GM18505 (cell line): ENCODE measurements at regions not wholly inside any gene's neighbourhood (a gene's known extent, or its start where the extent isn't known, plus 50 kb on each side); places are given as distances from the start of the nearest gene placed in this dataset.

ENCODE experiments used
- ATAC-seq: cut with Tn5 transposase; IDR thresholded peaks from one replicate; pipeline ENCODE4 v1.9.1; 2021; ENCODE audit not compliant: unreplicated experiment
- POLR2A ChIP-seq: IDR thresholded peaks from 4 replicates; pipeline ENCODE4 v1.6.1; 2011; ENCODE audit warnings: borderline replicate concordance; ENCODE audit not compliant: insufficient read depth, insufficient read length; ENCODE audit errors: extremely low read depth

GRCh38 chr1:239253032-239253431 is 133.3 kb upstream of the CHRM3 start:
- ATAC-seq: no peak
- TF ChIP-seq POLR2A: no peak

DNA sequence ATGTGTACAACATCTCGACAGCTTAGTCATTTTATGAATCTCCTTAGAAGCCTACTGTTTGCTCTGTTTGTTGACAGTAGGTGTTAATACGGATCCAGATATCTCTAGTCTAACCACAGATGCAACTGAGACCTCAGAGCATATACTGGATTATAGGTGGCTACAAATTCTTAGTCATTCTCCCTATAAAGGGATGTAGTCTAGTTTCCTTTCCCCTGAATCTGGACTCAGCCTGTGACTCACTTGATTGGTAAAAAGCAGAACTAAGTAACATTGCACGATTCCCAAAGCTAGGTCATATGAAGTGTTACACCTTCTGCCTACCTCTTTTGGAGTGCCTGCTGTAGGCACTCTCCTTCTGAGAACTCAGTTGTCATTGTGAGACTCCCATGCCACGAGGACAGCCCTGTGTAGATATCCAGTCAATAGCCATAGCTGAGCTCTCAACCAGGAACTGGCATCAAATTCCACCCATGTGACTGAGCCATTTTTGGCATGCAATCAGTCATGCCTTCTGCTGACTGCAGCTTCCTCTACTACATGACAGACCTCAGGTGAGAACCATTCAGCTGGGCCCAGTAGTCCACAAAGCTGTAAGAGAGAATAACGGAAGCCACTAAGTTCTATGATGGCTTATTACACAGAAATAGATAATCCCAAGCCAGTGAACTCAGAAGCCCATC is 135.9 kb upstream of the CHRM3 start:
- ATAC-seq: no peak
- no peak for TF ChIP-seq POLR2A

DNA sequence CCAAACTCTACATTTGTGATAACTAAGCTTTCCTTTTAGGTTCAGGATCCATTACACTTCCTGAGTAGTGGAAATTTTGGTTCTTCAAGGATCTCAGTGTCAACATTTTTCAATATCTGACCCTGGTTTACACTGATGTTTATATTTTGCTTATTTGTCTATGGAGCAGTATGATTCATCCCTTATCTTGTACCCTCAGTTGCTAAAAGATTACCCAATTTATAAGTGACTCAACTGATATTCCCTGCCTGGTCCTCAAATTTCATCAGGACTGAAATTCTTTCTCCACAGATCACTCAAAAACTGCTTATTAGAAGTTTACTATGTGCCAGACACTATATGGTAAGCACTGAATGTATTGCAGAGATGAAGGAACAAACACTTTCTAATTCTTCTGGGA is 139.1 kb upstream of the CHRM3 start:
- ATAC-seq: no peak
- TF ChIP-seq POLR2A: no peak

DNA sequence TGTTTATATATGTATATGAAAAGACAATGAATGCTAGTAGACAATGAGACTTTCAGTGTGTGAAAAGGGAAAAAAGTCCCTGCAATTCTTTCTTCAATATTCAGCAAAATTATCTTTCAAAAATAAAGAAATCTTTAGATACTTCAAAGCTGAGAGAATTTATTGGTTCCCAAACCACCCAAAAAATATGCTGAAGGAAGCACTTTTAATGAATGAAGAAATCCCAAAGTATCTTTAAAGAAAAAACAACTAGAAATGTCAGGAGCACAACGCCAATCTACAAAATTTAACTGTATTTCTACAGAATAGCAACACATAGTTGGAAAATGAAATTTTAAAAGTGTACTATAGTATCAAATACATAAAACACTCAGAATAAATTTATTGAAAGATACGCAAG is 142.3 kb upstream of the CHRM3 start:
- TF ChIP-seq POLR2A: no peak
- ATAC-seq: no peak

- ATAC-seq: no peak
- TF ChIP-seq POLR2A: no peak
Measured at GRCh38 chr1:239243006-239243405, 143.4 kb upstream of the CHRM3 start.

DNA sequence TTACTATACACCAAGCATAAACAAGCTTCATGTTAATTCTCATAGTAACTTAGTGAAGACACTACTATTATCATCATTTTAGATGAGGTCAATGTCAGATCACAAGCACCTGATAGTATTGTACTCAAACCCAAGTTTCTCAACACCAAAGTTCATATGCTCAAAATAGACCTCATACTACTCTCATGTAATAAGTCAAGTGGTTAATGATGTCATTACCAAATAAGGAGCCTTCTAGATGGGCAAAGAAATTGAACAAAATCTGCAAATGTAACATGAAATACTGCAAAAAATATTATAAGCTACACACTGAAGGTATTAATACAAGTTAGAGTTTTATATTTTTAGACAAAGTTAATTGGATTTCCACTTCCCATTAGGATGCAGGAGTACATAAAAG is 144.0 kb upstream of the CHRM3 start:
- no peak for ATAC-seq
- no peak for TF ChIP-seq POLR2A

GRCh38 chr1:239240736-239241135 is 145.6 kb upstream of the CHRM3 start:
- no peak for TF ChIP-seq POLR2A
- no peak for ATAC-seq

DNA sequence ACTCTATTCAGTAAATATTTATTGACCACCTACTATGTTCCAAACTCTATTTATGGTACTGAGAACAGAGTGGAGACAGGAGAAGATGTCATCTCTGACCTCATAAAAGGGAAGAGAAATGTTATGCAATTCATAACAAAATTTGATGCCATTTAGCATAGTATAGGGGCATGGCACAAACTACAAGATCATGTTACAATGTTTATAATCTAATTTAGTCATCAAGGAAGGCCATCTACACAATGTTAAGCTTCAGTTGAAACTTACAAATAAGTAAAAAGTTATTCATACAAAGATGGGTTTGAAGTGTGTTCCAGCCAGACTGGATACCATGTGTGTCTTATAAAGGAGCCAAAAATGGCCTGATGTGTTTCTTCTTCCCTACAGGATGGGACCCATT is 146.8 kb upstream of the CHRM3 start:
- TF ChIP-seq POLR2A: no peak
- no peak for ATAC-seq

DNA sequence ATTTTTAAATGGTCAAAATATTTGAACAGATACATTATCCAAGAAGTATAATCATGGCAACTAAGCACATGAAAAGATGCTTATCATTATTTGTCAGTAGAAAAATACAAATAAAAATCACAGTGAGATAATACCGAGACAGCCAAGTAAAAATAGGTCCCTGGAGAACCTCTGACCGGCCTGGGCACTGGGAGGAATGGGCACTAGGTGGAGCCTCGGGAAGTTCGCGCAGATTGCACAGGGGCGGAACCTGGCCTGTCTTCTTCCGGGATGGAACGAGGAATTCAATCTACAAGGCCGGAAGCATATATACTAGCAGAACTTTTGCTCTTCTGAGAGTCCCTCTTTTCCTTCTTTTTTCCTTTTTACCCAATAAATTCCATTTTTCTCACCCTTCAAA is 148.5 kb upstream of the CHRM3 start:
- no peak for TF ChIP-seq POLR2A
- ATAC-seq: no peak

DNA sequence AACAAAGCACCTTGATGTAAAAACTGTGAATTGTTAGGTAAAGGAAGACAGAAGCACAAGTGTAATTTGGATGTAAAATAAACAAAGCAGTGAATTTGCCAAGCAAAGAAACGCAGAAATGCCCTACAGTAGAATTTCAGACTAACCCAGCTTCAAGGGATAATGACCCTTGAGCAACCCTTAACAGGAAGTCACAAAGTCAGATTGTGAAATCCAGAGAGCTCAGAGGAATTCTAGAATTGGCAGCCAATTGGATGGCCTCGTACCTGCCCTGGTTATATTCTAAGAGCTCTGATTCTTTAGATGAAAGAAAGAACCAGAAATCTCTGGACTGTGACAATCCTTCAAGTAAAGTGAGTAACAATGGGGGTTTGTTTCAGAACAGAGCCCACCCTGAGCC is 152.7 kb upstream of the CHRM3 start:
- no peak for ATAC-seq

GRCh38 chr1:239232921-239233320 is 153.4 kb upstream of the CHRM3 start:
- no peak for ATAC-seq
- TF ChIP-seq POLR2A: no peak

More for the DNA sequence above, 152.7 kb upstream of the CHRM3 start:
- no peak for TF ChIP-seq POLR2A

GRCh38 chr1:239228451-239228850 is 157.9 kb upstream of the CHRM3 start:
- no peak for ATAC-seq
- TF ChIP-seq POLR2A: no peak

DNA sequence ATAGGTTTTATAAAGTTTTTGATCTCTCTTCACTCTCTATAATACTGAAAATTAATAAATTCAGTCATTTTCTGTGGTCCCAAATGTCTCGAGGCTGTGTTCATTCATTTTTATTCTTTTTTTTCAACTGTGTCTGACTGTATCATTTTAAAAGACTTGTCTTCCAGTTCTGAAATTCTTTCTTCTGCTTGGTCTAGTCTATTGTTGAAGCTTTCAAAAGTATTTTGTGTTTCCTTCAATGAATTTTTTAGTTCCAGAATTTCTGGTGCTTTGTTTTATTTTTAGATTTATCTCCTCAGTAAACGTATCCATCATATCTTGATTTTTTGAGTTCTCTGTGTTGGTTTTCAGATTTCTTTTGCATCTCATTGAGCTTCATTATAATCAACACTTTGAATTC is 161.0 kb upstream of the CHRM3 start:
- ATAC-seq: no peak
- TF ChIP-seq POLR2A: no peak

- no peak for TF ChIP-seq POLR2A
- no peak for ATAC-seq
Measured at GRCh38 chr1:239224100-239224499, 162.3 kb upstream of the CHRM3 start.

- no peak for ATAC-seq
- TF ChIP-seq POLR2A: no peak
Measured at GRCh38 chr1:239222999-239223398, 163.4 kb upstream of the CHRM3 start.

DNA sequence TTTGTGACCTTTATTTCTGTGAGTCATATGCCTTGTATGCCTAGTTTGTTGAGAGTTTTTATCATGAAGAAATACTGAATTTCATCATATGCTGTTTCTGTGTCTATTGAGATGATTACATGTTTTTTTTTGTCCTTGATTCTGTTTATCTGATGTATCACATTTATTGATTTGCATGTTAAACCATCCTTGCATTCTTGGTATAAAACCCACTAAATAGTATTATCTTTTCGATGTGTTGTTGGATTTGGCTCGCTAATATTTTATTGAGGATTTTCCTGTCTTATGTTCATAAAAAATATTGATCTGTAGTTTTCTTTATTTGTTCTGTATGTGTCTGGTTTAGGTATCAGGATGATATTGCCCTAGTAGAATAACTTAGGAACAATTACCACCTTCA is 164.7 kb upstream of the CHRM3 start:
- no peak for TF ChIP-seq POLR2A
- no peak for ATAC-seq

DNA sequence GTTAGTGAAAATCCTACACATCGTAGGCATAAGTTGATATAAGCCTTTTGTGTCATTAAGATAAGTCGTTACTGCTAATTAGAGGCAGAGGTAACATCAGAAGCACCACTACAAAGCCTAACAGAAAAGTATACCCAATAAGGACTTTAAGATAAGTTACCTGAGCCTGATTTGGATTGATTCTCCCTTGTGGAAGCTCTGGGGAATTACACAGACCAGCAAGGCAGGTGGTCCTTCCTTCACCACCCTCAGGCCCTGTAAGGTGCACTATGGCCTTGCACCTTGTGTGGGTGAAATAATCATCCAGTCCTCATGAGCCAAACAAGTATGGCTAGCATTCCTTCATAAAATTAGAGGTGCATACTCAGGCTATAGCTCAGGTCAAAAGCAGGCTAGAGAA is 166.7 kb upstream of the CHRM3 start:
- ATAC-seq: no peak
- no peak for TF ChIP-seq POLR2A
